WTC11 (cell line): ENCODE measurements at regions not wholly inside any gene's neighbourhood (a gene's known extent, or its start where the extent isn't known, plus 50 kb on each side); places are given as distances from the start of the nearest gene placed in this dataset.

Source experiments
- ATAC-seq: fragments of 200-7000 bp; cut with Tn5 transposase; 2 replicates; pipeline ENCODE4 v1.10.0; 2021; ENCODE audit warnings: mild to moderate bottlenecking, moderate library complexity
- CTCF ChIA-PET: fragments of 300-600 bp; sonication (Branson Sonifier 250); formaldehyde crosslinking; loops from one replicate; lab custom pipeline; 2021; ENCODE audit warnings: antibody characterized with exemption; lab: Charles Lee
- POLR2A ChIA-PET: fragments of 350-600 bp; sonication (Branson Sonifier 250); formaldehyde crosslinking; loops from one replicate; lab custom pipeline; 2021; ENCODE audit warnings: antibody characterized with exemption; lab: Charles Lee
- DNase-seq: peaks from one replicate; pipeline ENCODE4 v3.0.0; 2021; ENCODE audit warnings: low spot score
- H3K27ac Mint-ChIP-seq: 2 replicates; pipeline ENCODE4 v1.8.0; 2021; ENCODE audit warnings: mixed read lengths
- H3K27me3 Mint-ChIP-seq: 2 replicates; pipeline ENCODE4 v1.8.0; 2021; ENCODE audit warnings: low read depth, mild to moderate bottlenecking, moderate library complexity, mixed read lengths
- H3K36me3 Mint-ChIP-seq: 2 replicates; pipeline ENCODE4 v1.8.0; 2021; ENCODE audit warnings: mixed read lengths
- H3K4me1 Mint-ChIP-seq: 2 replicates; pipeline ENCODE4 v1.8.0; 2022; ENCODE audit warnings: mixed read lengths
- H3K4me3 Mint-ChIP-seq: 2 replicates; pipeline ENCODE4 v1.8.0; 2021; ENCODE audit warnings: mild to moderate bottlenecking, moderate library complexity, mixed read lengths
- H3K9me3 Mint-ChIP-seq: 2 replicates; pipeline ENCODE4 v1.8.0; 2021; ENCODE audit warnings: mixed read lengths
- ATF1 ChIP-seq: sonication (generic); formaldehyde crosslinking; IDR thresholded peaks from 2 replicates; pipeline ENCODE4 v1.8.1; 2023; ENCODE audit warnings: mild to moderate bottlenecking, moderate library complexity, missing genetic modification reagents
- ATF2 ChIP-seq: sonication (generic); formaldehyde crosslinking; IDR thresholded peaks from 2 replicates; pipeline ENCODE4 v1.8.1; 2022; ENCODE audit warnings: low read depth, missing genetic modification reagents, borderline replicate concordance
- CDX4 ChIP-seq: fragments of 250-450 bp; sonication (Bioruptor Pico); IDR thresholded peaks from 2 replicates; pipeline ENCODE4 v1.9.0; 2021; ENCODE audit warnings: moderate library complexity, mild to moderate bottlenecking, inconsistent platforms, borderline replicate concordance
- CTCF ChIP-seq: fragments of 200-600 bp; IDR thresholded peaks from 2 replicates; pipeline ENCODE4 v1.8.0; 2022; ENCODE audit warnings: antibody characterized with exemption
- E2F4 ChIP-seq: sonication (generic); formaldehyde crosslinking; IDR thresholded peaks from 2 replicates; pipeline ENCODE4 v1.8.1; 2022; ENCODE audit warnings: low read depth, mild to moderate bottlenecking, moderate library complexity, missing genetic modification reagents, borderline replicate concordance
- ELF4 ChIP-seq: sonication (generic); formaldehyde crosslinking; IDR thresholded peaks from 2 replicates; pipeline ENCODE4 v1.8.1; 2022; ENCODE audit warnings: low read depth, mild to moderate bottlenecking, moderate library complexity, missing genetic modification reagents
- ESRRA ChIP-seq: sonication (generic); formaldehyde crosslinking; IDR thresholded peaks from 2 replicates; pipeline ENCODE4 v1.8.1; 2022; ENCODE audit warnings: mild to moderate bottlenecking, missing genetic modification reagents, borderline replicate concordance
- GABPB1 ChIP-seq: sonication (generic); formaldehyde crosslinking; IDR thresholded peaks from 2 replicates; pipeline ENCODE4 v1.8.1; 2023; ENCODE audit warnings: mild to moderate bottlenecking, missing genetic modification reagents
- JAZF1 ChIP-seq: fragments of 250-450 bp; sonication (Bioruptor Pico); IDR thresholded peaks from 2 replicates; pipeline ENCODE4 v1.9.0; 2021; ENCODE audit warnings: moderate library complexity, mild to moderate bottlenecking, inconsistent platforms
- KAT7 ChIP-seq: sonication (generic); formaldehyde crosslinking; IDR thresholded peaks from 2 replicates; pipeline ENCODE4 v1.8.1; 2023; ENCODE audit warnings: missing genetic modification reagents, mild to moderate bottlenecking, borderline replicate concordance
- MAX ChIP-seq: sonication (generic); formaldehyde crosslinking; IDR thresholded peaks from 2 replicates; pipeline ENCODE4 v1.8.0; 2022; ENCODE audit warnings: mild to moderate bottlenecking, missing genetic modification reagents
- NFE2L1 ChIP-seq: sonication (generic); formaldehyde crosslinking; IDR thresholded peaks from 2 replicates; pipeline ENCODE4 v1.8.1; 2023; ENCODE audit warnings: missing genetic modification reagents
- PRRX2 ChIP-seq: fragments of 250-450 bp; sonication (Bioruptor Pico); IDR thresholded peaks from 2 replicates; pipeline ENCODE4 v1.8.0; 2021; ENCODE audit warnings: mild to moderate bottlenecking
- TCF7 ChIP-seq: sonication (generic); formaldehyde crosslinking; IDR thresholded peaks from 2 replicates; pipeline ENCODE4 v1.8.0; 2022; ENCODE audit warnings: mild to moderate bottlenecking, low read depth, missing genetic modification reagents, moderate library complexity
- ZNF121 ChIP-seq: sonication (generic); formaldehyde crosslinking; IDR thresholded peaks from 2 replicates; pipeline ENCODE4 v1.8.0; 2023; ENCODE audit warnings: missing genetic modification reagents
- ZNF219 ChIP-seq: sonication (generic); formaldehyde crosslinking; IDR thresholded peaks from 2 replicates; pipeline ENCODE4 v1.8.0; 2023; ENCODE audit warnings: missing genetic modification reagents, mild to moderate bottlenecking, borderline replicate concordance
- ZNF263 ChIP-seq: sonication (generic); formaldehyde crosslinking; IDR thresholded peaks from 2 replicates; pipeline ENCODE4 v1.8.1; 2022; ENCODE audit warnings: low read depth, mild to moderate bottlenecking, moderate library complexity, missing genetic modification reagents
- ZNF317 ChIP-seq: sonication (generic); formaldehyde crosslinking; IDR thresholded peaks from 2 replicates; pipeline ENCODE4 v1.8.1; 2023; ENCODE audit warnings: low read depth, mild to moderate bottlenecking, moderate library complexity, missing genetic modification reagents, borderline replicate concordance
- ZNF512 ChIP-seq: sonication (generic); formaldehyde crosslinking; IDR thresholded peaks from 2 replicates; pipeline ENCODE4 v1.8.1; 2022; ENCODE audit warnings: missing genetic modification reagents, borderline replicate concordance

GRCh38 chr1:94714152-94714551, 106.0 kb upstream of the SLC44A3 start:
- Mint-ChIP-seq H3K27ac (peak overlapping the region; percentile 50), H3K4me1 (peaks cover 12% of the 10 kb centered on the region), H3K9me3 (no peaks in the 10 kb centered on the region), H3K27me3 (no peaks in the 10 kb centered on the region), H3K4me3 (no peak overlapping the region), H3K36me3 (no peaks in the 10 kb centered on the region)
- ATAC-seq (peak; percentile 31; the same call in 1 of the 2 replicates), DNase-seq (no peak)
- TF ChIP-seq NFE2L1 (CRISPR knock-in tag): no peak
- TF ChIP-seq ELF4 (CRISPR knock-in tag): no peak
- TF ChIP-seq CDX4 (CRISPR knock-in tag): no peak
- TF ChIP-seq PRRX2 (CRISPR knock-in tag): no peak
- no peak for TF ChIP-seq E2F4 (CRISPR knock-in tag)
- TF ChIP-seq CTCF: no peak
- no peak for TF ChIP-seq ESRRA (CRISPR knock-in tag)
- no peak for TF ChIP-seq TCF7 (CRISPR knock-in tag)
- TF ChIP-seq ATF2 (CRISPR knock-in tag): no peak
- no peak for TF ChIP-seq ZNF121
- TF ChIP-seq ZNF219 (CRISPR knock-in tag): no peak
- TF ChIP-seq ZNF512 (CRISPR knock-in tag): no peak
- TF ChIP-seq JAZF1: no peak
- no peak for TF ChIP-seq GABPB1 (CRISPR knock-in tag)
- TF ChIP-seq KAT7 (CRISPR knock-in tag): no peak
- TF ChIP-seq ZNF317 (CRISPR knock-in tag): no peak
- TF ChIP-seq ZNF263 (CRISPR knock-in tag): no peak
- CTCF ChIA-PET: interaction anchor here (0.8 to 1.9 kb wide), 10 partner anchors 9 to 192 kb away, joined by 3 to 7 read pairs (median 4); partner anchors contain the start of gene F3
- POLR2A ChIA-PET: interaction anchor here (1.3 kb wide), 1 partner anchor 173 kb away, joined by 3 read pairs; the partner anchor contains the start of gene F3

GRCh38 chr1:94713472-94714141, 106.5 kb upstream of the SLC44A3 start:
- ChIA-PET POLR2A (interaction anchor here (1.3 kb wide), 1 partner anchor 173 kb away, joined by 3 read pairs; the partner anchor contains the start of gene F3), CTCF (interaction anchor here (0.8 to 1.9 kb wide), 8 partner anchors 10 to 192 kb away, joined by 3 to 7 read pairs (median 4); partner anchors contain the start of gene F3)

More at GRCh38 chr1:94713472-94714141, 106.5 kb upstream of the SLC44A3 start:
- ATAC-seq: peak; percentile 98
- peak; percentile 34; the same call in 1 of the 2 replicates for TF ChIP-seq GABPB1 (CRISPR knock-in tag)
- peak; percentile 42; the same call in 1 of the 2 replicates for TF ChIP-seq MAX (CRISPR knock-in tag)
- TF ChIP-seq ATF1 (CRISPR knock-in tag): no peak
- peak; percentile 83 for DNase-seq
- Mint-ChIP-seq H3K4me3 (no peak overlapping the region), H3K27ac (peak overlapping the region; percentile 50), H3K36me3 (no peaks in the 10 kb centered on the region), H3K27me3 (no peaks in the 10 kb centered on the region), H3K4me1 (peaks cover 15% of the 10 kb centered on the region), H3K9me3 (no peaks in the 10 kb centered on the region)
